HG02885 (cell line): ENCODE measurements at regions not wholly inside any gene's neighbourhood (a gene's known extent, or its start where the extent isn't known, plus 50 kb on each side); places are given as distances from the start of the nearest gene placed in this dataset.
"Not testable (repeated sequence)": the region's sequence is repeated elsewhere in the genome, so short reads cannot be mapped to it uniquely, and the experiment has no call there.

Source experiments
- ATAC-seq: cut with Tn5 transposase; IDR thresholded peaks from one replicate; pipeline ENCODE4 v1.9.1; 2021; ENCODE audit warnings: mild to moderate bottlenecking; ENCODE audit not compliant: unreplicated experiment, poor library complexity

DNA sequence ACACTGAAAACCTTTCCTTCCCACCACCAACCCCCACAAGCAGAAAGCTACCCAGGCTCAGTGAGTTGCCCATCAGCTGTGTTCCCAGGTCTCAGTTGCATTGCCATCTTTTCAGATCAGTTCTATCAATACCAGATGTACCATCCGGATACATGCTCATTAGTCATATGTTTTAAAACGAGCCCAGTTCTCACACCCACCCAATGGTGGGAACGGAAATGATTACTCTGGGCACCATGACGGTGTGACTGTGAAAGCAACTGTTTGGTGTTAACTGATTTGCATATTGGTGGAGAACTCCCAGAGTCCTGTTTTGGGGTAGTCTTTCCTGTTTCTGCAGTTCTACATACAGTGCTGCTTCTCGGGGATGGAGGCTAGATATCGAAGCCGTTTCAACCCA, 212.3 kb downstream of the TRIM36 start:
- ATAC-seq = peak; percentile 79

DNA sequence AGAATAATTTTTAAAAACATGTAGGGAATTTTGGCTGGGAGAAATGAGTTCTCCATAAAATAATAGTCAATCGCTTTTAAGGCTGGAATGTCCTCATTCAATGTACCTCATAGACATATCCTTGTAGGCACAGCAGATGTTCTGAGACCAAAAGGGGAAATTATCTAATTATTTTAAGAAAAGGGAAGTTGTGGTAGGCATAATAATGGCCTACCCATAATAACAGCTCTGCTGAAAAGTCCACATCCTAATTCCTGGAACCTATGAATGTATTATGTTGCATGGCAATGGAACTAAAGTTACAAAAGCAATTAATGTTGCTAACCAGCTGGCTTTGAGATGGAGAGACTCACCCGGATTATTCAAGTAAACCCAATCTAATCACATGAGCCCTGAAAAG, 216.1 kb downstream of the TRIM36 start:
- peak; percentile 60 for ATAC-seq

DNA sequence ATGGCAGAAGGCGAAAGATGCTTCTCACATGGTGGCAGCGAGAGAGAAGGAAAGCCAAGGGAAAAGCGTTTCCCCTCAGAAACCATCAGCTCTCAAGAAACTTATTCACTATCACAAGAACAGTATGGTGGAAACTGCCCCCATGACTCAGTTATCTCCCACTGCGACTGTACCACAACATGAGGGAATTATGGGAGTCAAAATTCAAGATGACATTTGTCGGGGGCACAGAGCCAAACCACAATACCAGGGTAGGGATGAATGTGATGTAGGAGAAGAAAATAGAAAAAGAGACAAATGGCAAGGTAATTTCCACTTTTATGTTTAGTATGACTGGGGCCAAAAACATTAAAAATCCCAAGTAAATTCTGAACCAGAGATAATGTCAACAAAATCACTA, 216.8 kb downstream of the TRIM36 start:
- no peak for ATAC-seq

DNA sequence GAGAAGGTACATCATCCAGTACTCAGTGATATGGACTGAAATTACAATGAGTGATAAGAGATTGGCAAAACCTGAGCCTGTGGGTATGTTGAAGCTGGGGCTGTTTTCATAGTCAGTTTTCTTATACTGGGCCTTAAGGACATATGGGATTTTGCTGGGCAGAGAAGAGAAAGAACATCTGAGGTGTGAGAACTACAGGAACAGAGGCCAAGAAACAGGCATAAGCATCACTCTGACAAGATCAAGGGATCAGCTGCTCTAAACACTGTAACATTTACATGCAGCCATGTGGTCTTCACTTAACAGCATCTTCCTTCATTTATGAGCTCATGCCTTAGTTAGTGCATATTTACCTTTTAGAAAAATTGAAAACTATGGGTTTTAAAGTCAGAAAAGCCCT, 220.0 kb downstream of the TRIM36 start:
- no peak for ATAC-seq

DNA sequence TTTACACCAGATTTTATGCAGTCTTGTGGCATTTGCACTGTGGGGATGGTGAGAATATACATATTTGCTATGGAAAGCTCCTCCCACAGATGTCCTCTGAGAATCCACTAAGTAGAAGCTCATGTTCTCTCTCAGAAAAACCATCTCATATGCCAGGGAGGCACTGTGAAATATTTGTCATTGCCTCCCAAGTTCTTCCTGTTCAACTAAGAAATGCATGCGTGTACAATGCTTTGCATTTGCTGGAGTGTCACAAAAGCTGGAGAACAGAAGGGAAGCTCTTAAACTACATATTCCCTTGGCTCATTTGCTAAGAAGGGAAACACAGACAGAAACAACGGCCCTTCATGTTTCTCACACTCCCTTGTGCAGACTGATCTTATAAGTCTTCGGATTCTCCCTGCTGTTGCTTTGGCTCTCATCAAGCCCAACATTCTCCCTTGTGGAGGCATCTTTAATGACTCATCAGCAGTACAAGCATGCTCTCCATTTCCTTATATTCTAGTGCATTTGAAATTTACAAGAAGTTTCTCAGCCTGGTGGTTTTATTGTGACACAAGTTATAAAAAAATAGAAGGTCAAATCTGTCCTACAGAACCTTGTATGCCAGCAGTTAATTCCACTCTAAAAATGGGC, 220.6 kb downstream of the TRIM36 start:
- no peak for ATAC-seq

DNA sequence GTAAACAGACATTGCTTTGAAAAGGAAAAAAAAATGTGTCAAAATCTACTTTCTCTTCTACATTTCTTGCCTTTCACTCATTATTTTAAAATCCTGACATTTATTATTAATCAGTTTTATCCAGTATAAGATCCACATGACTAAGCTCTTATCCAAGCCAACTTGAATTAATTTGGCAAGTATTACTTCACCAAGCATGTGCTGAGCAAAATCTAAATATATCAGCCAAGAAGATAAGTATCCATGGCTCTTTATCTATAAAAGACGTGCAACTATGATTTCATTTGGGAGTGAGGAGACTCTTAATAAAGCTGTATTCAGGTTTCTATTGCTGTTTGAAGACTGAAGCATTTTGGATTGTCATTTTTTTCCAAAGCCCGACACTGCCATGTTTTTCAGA, 221.3 kb downstream of the TRIM36 start:
- ATAC-seq = no peak

DNA sequence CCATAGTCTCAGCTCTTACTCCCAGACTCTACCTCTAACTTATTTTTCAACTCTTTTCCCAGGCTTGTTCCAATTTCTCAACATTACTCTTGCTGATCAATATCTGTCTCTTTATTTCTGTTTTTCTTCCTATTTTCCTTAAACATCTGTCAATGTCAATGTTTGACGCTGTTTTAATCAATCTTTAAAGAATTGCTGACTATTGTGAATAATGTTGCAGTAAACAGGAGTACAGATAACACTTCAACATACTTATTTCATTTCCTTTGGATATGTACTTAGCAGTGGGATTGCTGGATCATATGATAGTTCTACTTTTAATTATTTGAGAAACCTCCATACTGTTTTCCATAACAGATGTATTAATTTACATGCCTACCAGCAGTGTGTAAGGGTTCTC, 229.0 kb downstream of the TRIM36 start:
- no peak for ATAC-seq

DNA sequence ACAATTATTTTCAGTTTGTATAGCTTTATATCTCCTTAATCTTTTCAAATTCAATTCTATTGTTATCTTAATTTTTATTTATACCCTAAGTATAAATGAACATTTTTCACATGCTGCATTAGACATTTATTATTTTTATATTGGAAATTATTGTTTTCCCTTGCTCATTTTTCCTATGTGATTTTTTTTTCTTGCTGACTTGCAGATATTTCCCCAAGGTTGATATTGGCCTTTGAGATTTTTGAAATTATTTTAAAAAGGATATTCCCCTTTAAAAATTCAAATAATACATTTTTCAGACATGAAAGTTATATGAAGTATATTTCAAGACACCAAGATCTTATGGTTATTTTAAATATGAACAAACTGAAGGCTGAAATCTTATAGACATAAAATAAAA, 234.2 kb downstream of the TRIM36 start:
- ATAC-seq = no peak

DNA sequence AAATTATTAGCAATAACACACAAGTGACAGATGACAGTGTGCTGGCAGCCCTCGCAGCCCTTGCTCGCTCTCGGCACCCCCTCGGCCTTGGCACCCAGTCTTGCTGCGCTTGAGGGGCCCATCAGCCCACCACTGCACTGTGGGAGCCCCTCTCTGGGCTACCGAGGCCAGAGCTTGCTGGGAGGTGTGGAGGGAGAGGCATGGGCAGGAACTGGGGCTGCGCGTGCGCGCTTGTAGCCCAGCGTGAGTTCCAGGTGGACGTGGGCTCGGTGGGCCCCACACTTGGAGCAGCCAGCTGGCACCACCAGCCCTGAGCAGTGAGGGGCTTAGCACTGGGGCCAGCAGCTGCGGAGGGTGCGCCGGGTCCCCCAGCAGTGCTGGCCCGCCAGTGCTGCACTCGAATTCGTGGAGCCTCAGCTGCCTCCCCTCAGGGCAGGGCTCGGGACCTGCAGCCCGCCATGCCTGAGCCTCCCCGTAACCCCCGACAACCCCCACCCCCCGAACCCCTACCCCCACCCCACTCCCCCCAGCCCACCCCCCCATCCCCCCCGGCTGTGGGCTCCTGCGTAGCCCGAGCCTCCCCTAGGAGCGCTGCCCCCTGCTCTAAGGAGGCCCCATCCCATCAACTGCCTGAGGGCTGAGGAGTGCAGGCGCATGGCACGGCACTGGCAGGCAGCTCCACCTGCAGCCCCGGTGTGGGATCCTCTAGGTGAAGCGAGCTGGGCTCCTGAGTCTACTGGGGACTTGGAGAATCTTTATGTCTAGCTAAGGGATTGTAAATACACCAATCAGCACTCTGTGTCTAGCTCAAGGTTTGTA, 240.9 kb downstream of the TRIM36 start:
- no peak for ATAC-seq

DNA sequence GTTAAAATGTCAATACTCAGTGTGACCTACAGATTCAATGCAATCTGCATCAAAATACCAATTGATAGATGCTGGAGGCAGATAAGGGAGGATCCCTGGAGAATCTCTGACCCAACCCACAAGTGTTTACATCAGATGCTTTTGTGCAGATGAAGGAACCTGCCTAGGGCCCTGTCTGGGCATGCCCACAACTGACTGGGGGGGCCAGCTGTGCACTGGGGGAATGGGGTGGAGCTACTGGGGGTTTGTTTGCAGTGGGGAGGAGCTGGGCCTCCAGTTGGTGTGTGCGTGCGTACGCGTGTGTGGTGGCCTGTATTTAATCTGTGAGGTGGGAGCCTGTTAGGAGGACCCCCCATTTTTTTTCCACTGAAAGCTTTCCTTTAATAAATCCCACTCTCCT, 244.9 kb downstream of the TRIM36 start:
- ATAC-seq = no peak

DNA sequence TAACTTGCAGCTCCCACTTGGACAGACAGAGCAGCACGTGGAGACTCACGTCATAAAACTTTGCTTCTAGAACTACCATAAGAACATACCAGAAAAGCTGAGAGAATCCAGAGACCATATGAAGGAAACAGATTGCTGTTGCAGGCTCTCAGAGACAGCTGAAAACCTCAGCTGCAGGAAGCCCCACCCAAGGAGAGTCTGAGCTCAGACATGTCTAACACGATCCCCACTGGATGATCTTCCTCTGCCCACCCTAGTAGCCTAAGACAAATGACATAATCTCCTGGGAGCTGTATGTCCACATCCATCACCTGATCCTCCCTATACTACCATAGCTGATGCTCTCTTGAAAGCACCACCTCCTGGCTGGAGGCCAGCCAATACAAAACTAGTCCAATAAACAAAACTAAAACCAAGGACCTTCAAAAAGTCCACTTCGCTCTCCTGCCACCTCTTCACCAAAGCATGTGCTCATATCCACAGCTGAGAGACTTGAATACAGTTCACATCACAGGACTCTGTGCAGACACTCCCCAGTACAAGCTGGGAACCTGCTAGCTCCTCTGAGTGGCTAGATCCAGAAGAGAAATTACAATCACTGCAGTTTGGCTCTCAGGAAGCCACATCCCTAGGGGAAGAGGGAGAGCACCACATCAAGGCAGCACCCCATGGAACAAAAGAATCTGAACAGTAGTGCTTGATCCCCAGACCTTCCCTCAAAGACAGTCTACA, 257.4 kb downstream of the TRIM36 start:
- ATAC-seq = no peak

DNA sequence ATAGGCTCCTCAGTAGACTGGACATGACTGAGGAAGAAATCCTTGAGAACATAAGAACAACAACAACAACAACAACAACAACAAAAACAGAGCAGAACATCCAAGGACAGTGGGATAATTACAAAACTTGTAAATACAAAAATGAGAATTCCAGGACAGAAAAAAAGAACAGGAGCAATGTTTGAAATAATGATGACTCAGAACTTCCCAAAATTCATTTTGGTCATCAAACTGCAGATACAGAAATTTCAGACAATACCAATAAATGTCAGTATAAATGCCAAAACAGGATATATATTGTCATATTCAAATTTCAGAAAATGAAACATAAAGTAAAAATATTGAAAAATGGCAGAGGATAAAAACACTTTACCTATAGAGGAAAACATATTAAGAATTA, 259.0 kb downstream of the TRIM36 start:
- no peak for ATAC-seq

DNA sequence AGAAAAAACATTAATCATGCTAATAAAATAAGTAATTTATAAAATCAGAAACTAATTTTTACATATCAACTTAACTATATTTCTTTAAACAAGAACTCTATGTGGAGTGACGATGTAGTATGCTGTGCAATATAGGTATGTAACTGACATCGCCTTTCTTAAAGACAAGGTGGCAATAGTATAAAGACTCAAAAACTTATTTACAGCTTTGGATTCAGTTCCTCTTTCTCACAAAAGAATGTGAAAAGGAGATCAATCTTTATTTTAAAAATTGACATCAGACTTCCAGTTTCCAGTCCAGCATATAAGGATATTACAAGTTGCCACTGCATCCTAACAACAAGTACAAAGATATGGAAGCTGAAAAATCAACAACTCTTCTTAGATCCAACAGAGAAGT, 260.3 kb downstream of the TRIM36 start:
- ATAC-seq = no peak

DNA sequence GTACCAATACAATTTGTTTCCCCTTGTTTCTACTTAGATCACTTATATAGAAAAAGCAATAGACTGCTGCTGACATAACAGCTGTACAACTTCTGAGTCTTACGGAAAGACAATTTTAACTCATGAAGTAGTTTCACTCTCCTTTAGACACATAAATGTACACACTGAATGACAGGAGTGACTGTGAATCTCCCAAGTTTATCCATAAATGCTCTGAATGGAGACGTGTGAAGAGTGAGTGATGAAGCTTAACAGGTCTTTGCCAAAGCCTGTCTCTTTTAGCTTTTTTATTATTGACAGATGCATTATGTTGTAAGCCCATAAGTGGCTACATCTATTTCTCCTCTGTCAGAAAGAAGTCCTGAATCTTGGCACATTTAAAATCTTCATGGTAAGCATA, 265.9 kb downstream of the TRIM36 start:
- no peak for ATAC-seq

DNA sequence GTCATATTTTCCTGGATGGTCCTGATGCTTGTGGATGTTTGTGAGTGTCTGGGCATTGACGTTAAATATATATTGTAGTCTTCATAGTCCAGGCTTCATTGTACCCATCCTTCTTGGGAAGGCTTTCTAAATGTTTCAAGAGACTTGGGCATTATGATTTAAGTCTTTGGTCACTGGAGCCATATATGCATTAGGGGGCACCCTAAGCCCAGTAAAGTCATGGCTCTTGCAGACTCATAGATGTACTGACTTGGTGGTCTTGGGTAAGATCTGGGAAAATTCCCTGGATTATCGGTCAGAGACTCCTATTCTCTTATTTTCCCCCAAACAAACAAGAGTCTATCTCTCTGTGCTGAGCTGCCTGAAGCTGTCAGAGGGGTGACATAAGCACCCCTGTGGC, 271.1 kb downstream of the TRIM36 start:
- ATAC-seq = no peak

DNA sequence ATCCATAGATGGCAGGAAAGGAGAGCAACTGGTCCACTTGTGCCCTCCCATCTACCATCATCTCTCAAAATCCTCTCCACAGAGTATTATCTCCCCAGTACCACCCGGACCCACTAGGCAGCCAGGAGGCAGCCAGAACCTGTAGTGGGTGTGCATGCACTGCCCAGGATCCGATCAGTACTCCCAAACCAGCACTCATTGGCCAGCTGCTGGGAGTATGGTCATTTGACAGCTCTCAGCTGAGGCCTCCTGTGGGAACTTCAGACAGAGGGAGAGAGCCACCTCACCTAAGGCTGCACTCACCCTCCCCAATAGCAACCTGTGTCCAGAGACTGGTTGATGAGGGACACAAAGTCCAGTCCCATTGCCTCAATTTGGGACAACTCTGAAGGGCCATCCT, 286.0 kb downstream of the TRIM36 start:
- no peak for ATAC-seq

DNA sequence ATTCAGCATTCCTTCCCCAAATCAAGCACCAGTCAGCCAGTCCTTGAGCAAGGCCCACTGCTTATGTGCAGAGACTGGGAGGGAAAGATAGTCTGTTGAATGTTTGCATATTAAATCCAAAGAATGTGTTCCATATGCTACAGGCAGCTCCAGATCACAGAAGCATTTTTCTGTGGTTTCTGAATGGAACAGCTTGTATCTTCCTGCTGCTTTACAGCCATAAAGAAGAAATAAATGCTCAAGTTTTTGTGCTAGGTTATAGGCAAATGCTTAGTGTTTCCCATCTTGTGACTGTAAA, 310.3 kb downstream of the TRIM36 start:
- no peak for ATAC-seq

DNA sequence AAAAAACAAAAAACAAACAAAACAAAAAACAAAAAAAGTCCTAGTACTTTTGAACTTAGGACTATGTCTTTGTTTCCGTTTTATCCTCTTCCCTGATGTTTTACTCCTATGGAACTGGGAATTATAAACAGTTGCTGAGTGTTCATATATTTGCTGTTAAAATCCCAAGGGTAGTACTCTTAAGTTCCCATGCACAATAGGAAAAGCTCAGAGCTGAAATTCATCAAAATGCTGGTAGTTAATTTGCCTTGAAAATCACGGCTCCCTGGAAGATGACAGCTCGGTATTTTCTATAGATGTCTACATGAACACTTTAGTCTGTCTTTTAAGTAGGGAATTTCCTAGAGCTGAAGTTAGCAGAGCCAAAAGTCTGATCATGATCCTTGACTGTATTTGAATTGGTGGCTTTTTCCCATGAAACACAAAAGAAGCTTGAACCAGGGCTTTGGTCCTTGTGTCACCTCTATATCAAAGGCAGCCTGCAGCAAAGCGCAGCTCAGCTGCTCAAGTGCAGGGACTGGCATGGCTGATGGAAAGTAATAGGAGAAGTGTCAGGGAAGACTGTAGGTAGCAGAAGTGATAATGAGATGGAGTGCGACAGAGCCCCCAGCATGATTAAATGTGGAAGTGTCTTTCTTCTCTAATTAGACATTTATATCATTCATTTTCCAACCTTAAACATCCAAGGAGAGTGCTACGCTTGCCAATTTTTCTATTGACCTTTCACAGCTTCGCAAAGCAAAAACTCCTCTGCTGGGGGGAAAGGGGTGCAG, 310.9 kb downstream of the TRIM36 start:
- no peak for ATAC-seq

DNA sequence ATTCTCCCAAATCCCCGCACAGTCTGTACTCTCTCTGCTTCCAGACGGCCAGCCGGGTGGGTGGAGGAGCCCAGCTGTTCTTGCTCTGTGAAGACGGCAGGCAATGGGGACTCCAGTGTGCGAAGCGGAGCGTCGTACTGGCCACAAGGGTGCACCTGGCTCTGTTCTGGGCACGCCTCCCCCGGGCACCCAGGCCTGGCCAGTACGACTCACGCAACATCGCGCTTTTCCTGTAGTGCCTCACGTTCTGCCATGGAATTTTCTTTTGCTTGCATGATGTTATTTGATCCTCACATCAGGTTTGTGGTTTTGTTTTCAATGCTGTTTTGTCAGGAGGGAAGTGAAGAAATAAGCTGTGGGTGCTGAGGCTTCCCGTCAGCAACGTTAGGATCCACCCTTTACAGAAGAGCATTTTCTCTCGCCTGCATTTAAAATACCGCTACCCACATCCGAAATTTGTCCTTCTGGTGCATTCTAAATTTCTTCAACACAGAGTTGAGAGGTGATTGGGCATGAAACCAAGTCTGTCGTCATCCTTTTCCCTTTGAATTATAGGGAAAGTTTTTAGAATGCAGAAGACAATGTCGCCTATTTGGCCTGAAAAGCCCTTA, 311.7 kb downstream of the TRIM36 start:
- no peak for ATAC-seq

DNA sequence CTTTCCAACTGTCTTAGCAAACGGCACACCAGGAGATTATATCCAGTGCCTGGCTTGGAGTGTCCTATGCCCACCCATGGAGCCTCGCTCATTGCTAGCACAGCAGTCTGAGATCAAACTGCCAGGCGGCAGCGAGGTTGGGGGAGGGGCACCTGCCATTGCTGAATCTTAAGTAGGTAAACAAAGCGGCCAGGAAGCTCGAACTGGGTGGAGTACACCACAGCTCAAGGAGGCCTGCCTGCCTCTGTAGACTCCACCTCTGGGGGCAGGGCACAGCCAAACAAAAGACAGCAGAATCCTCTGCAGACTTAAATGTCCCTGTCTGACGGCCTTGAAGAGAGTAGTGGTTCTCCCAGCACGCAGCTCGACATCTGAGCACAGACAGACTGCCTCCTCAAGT, 325.0 kb downstream of the TRIM36 start:
- ATAC-seq = not testable (repeated sequence)

DNA sequence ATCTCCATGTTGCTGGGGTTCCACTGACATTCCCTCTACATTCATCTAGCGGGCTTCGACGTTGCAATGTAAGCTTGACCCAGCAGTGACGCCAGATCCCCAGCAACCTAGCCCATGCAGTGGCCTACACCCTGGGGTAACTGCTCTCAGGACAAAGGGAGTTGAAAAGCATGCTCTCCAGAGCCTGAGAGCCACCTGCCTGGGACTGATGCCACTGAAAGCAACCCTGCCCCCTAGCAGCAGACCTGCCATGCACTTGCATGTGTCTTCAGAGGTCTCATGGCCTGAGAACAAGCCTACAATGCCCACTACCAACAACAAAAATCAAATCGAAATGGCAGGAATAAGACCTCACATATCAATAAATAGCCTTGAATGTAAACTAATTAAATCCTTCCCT, 330.3 kb downstream of the TRIM36 start:
- no peak for ATAC-seq
